ENCODE measurements at regions not wholly inside any gene's neighbourhood (a gene's known extent, or its start where the extent isn't known, plus 50 kb on each side); places are given as distances from the start of the nearest gene placed in this dataset.
"Not testable (repeated sequence)": the region's sequence is repeated elsewhere in the genome, so short reads cannot be mapped to it uniquely, and the experiment has no call there.

- DNase-seq (ENCODE audit: low read depth): no peak
- H3K4me3 ChIP-seq (ENCODE audit: low read length): no peak overlapping the region
- no peak for TF ChIP-seq CTCF (conservative IDR thresholded peaks at IDR 0.05; ENCODE audit: low read length)
Measured at GRCh38 chr9:21615018-21615417, 132.9 kb upstream of the IFNE start.

- no peak for TF ChIP-seq CTCF (conservative IDR thresholded peaks at IDR 0.05; ENCODE audit: low read length)
- no peak for DNase-seq (ENCODE audit: low read depth)
- no peak overlapping the region for H3K4me3 ChIP-seq (ENCODE audit: low read length)
Measured at GRCh38 chr9:21615446-21615845, 133.3 kb upstream of the IFNE start.

GRCh38 chr9:21616082-21616778 is 134.1 kb upstream of the IFNE start:
- DNase-seq (ENCODE audit: low read depth): peak; percentile 89
- no peak overlapping the region for H3K4me3 ChIP-seq (ENCODE audit: low read length)
- no peak for TF ChIP-seq CTCF (conservative IDR thresholded peaks at IDR 0.05; ENCODE audit: low read length)

- DNase-seq (ENCODE audit: low read depth): no peak
- TF ChIP-seq CTCF (conservative IDR thresholded peaks at IDR 0.05; ENCODE audit: low read length): no peak
- H3K4me3 ChIP-seq (ENCODE audit: low read length): no peak overlapping the region
Measured at GRCh38 chr9:21624675-21625644, 142.8 kb upstream of the IFNE start.

- no peak for DNase-seq (ENCODE audit: low read depth)
- H3K4me3 ChIP-seq (ENCODE audit: low read length): no peak overlapping the region
- TF ChIP-seq CTCF (conservative IDR thresholded peaks at IDR 0.05; ENCODE audit: low read length): no peak
Measured at GRCh38 chr9:21626493-21626892, 144.4 kb upstream of the IFNE start.

- DNase-seq (ENCODE audit: low read depth); H3K4me3 ChIP-seq (ENCODE audit: low read length): not testable (repeated sequence)
Measured at GRCh38 chr9:21628954-21629353, 146.8 kb upstream of the IFNE start.

GRCh38 chr9:21634951-21635350 is 152.8 kb upstream of the IFNE start:
- DNase-seq (ENCODE audit: low read depth): no peak
- TF ChIP-seq CTCF (conservative IDR thresholded peaks at IDR 0.05; ENCODE audit: low read length): no peak
- no peak overlapping the region for H3K4me3 ChIP-seq (ENCODE audit: low read length)
